ENCODE measurements at regions not wholly inside any gene's neighbourhood (a gene's known extent, or its start where the extent isn't known, plus 50 kb on each side); places are given as distances from the start of the nearest gene placed in this dataset.

GRCh38 chr9:38213631-38214299 lies 144.7 kb upstream of the SHB start:
- Histone ChIP-seq H3K27me3 (ENCODE audit: control insufficient read depth, low read length) (0 out of 2 replicates have a peak, but pooled peaks cover 9% of the 10 kb centered on the region), H3K4me1 (ENCODE audit: control insufficient read depth, low read length) (peaks cover 6% of the 10 kb centered on the region), H3F3A (ENCODE audit: control insufficient read depth, insufficient read depth) (no peaks in the 10 kb centered on the region)

DNA sequence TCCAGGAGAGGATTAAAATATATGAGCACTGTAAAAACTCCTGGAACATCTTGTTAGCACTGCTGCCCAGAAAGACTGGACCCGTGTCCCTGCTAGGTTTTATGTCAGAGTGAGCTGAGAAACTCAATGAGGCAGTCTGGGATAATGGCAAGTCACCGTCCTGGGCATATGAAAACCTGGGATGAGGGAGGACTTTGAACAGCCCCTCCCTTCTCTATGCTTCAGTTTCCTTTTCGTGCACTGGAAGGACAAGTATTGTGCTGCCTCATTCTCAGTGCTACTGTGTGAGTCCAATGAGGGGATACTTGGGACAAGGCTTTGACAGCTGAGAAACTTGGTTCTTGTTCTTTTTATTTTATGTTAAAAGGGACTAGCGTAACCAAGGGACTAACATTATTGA lies 143.0 kb upstream of the SHB start:
- 0 out of 2 replicates have a peak, but pooled peaks cover 9% of the 10 kb centered on the region for H3K27me3 ChIP-seq (ENCODE audit: control insufficient read depth, low read length)
- no peak overlapping the region for H3K27ac ChIP-seq (ENCODE audit: low read depth, low read length)
- TF ChIP-seq, protein P1, sequence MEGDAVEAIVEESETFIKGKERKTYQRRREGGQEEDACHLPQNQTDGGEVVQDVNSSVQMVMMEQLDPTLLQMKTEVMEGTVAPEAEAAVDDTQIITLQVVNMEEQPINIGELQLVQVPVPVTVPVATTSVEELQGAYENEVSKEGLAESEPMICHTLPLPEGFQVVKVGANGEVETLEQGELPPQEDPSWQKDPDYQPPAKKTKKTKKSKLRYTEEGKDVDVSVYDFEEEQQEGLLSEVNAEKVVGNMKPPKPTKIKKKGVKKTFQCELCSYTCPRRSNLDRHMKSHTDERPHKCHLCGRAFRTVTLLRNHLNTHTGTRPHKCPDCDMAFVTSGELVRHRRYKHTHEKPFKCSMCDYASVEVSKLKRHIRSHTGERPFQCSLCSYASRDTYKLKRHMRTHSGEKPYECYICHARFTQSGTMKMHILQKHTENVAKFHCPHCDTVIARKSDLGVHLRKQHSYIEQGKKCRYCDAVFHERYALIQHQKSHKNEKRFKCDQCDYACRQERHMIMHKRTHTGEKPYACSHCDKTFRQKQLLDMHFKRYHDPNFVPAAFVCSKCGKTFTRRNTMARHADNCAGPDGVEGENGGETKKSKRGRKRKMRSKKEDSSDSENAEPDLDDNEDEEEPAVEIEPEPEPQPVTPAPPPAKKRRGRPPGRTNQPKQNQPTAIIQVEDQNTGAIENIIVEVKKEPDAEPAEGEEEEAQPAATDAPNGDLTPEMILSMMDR (IDR thresholded peaks at IDR 0.05; ENCODE audit: low read depth, low read length, poor library complexity, severe bottlenecking): no peak
- no peak for TF ChIP-seq EZH2phosphoT487 (IDR thresholded peaks at IDR 0.05; ENCODE audit: borderline replicate concordance, low read length)
- H3K4me2 ChIP-seq (ENCODE audit: low read length): no peak overlapping the region
- no peaks in the 10 kb centered on the region for H3F3A ChIP-seq (ENCODE audit: control insufficient read depth, insufficient read depth)
- no peaks in the 10 kb centered on the region for H3K9me2 ChIP-seq (replicated peaks; ENCODE audit: control insufficient read depth, low read length)
- no peaks in the 10 kb centered on the region for H3K36me3 ChIP-seq (ENCODE audit: control insufficient read depth, low read length)
- no peak overlapping the region for H3K4me3 ChIP-seq (ENCODE audit: low read length)
- H3K4me1 ChIP-seq (ENCODE audit: control insufficient read depth, low read length): no peaks in the 10 kb centered on the region
- no peaks in the 10 kb centered on the region for H3K9me3 ChIP-seq (ENCODE audit: control insufficient read depth, insufficient read depth, low read length)
- H3K79me2 ChIP-seq (ENCODE audit: control insufficient read depth, low read length): no peaks in the 10 kb centered on the region
- H4K20me1 ChIP-seq (ENCODE audit: control insufficient read depth, insufficient read depth, low read depth, low read length): no peaks in the 10 kb centered on the region

More at GRCh38 chr9:38213631-38214299, 144.7 kb upstream of the SHB start:
- TF ChIP-seq, protein P1 (IDR thresholded peaks at IDR 0.05; ENCODE audit: low read depth, low read length, poor library complexity, severe bottlenecking): no peak
- no peak for TF ChIP-seq EZH2phosphoT487 (IDR thresholded peaks at IDR 0.05; ENCODE audit: borderline replicate concordance, low read length)
- H3K4me3 ChIP-seq (ENCODE audit: low read length): no peak overlapping the region
- no peak overlapping the region for H3K4me2 ChIP-seq (ENCODE audit: low read length)
- no peak overlapping the region for H3K27ac ChIP-seq (ENCODE audit: low read depth, low read length)
- H3K79me2 ChIP-seq (ENCODE audit: control insufficient read depth, low read length): no peaks in the 10 kb centered on the region
- H4K20me1 ChIP-seq (ENCODE audit: control insufficient read depth, insufficient read depth, low read depth, low read length): no peaks in the 10 kb centered on the region
- H3K9me3 ChIP-seq (ENCODE audit: control insufficient read depth, insufficient read depth, low read length): no peaks in the 10 kb centered on the region
- no peaks in the 10 kb centered on the region for H3K9me2 ChIP-seq (replicated peaks; ENCODE audit: control insufficient read depth, low read length)
- no peaks in the 10 kb centered on the region for H3K36me3 ChIP-seq (ENCODE audit: control insufficient read depth, low read length)

DNA sequence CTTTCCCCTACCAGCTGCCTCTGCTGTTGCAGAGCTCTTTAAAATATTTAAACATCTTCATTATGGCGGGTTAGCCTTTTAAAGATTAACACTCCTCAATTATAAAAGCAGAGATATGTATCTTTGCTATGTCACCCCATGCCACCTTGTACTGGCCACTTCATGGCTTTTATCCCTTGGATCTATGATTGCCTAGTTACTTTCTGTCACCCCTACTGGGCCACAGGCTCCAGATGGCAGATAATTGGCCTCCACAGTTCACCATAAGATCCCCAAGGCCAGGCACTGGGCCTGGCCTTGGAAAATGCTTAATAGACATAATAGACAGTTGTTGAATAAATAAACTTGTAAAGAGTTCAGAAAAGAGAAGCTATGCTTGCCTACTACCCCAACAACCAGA lies 142.0 kb upstream of the SHB start:
- Histone ChIP-seq H3F3A (ENCODE audit: control insufficient read depth, insufficient read depth) (no peaks in the 10 kb centered on the region), H3K9me3 (ENCODE audit: control insufficient read depth, insufficient read depth, low read length) (no peaks in the 10 kb centered on the region), H3K36me3 (ENCODE audit: control insufficient read depth, low read length) (no peaks in the 10 kb centered on the region), H3K4me1 (ENCODE audit: control insufficient read depth, low read length) (peaks cover 2% of the 10 kb centered on the region), H3K4me3 (ENCODE audit: low read length) (no peak overlapping the region), H3K27ac (ENCODE audit: low read depth, low read length) (no peak overlapping the region), H3K27me3 (ENCODE audit: control insufficient read depth, low read length) (0 out of 2 replicates have a peak, but pooled peaks cover 9% of the 10 kb centered on the region), H4K20me1 (ENCODE audit: control insufficient read depth, insufficient read depth, low read depth, low read length) (no peaks in the 10 kb centered on the region), H3K9me2 (replicated peaks; ENCODE audit: control insufficient read depth, low read length) (no peaks in the 10 kb centered on the region), H3K4me2 (ENCODE audit: low read length) (no peak overlapping the region), H3K79me2 (ENCODE audit: control insufficient read depth, low read length) (no peaks in the 10 kb centered on the region)
- TF ChIP-seq EZH2phosphoT487 (IDR thresholded peaks at IDR 0.05; ENCODE audit: borderline replicate concordance, low read length): no peak
- TF ChIP-seq, protein P1 (IDR thresholded peaks at IDR 0.05; ENCODE audit: low read depth, low read length, poor library complexity, severe bottlenecking): no peak
